Calu3 (cell line): ENCODE measurements at regions not wholly inside any gene's neighbourhood (a gene's known extent, or its start where the extent isn't known, plus 50 kb on each side); places are given as distances from the start of the nearest gene placed in this dataset.

ENCODE experiments used
- BruUV-seq: library from RNA; stranded (reverse); fragments of 400-500 nt; replicated peaks from 2 replicates; lab custom pipeline; 2021; lab: Mats Ljungman, UMichigan
- CTCF ChIA-PET: fragments of 300-600 bp; sonication (Branson Sonifier 250); formaldehyde crosslinking; loops from one replicate; lab custom pipeline; 2022; ENCODE audit warnings: antibody characterized with exemption; lab: Charles Lee
- DNase-seq: peaks from one replicate; pipeline ENCODE4 v3.0.0; 2022
- H3K27ac Mint-ChIP-seq: one replicate; pipeline ENCODE4 v1.8.0; 2022; ENCODE audit warnings: mixed read lengths; ENCODE audit not compliant: unreplicated experiment
- H3K27me3 Mint-ChIP-seq: one replicate; pipeline ENCODE4 v1.8.0; 2022; ENCODE audit warnings: mixed read lengths; ENCODE audit not compliant: unreplicated experiment
- H3K36me3 Mint-ChIP-seq: one replicate; pipeline ENCODE4 v1.8.0; 2022; ENCODE audit warnings: mild to moderate bottlenecking, moderate library complexity, mixed read lengths; ENCODE audit not compliant: insufficient read depth, unreplicated experiment
- H3K4me1 Mint-ChIP-seq: one replicate; pipeline ENCODE4 v1.8.0; 2022; ENCODE audit warnings: mild to moderate bottlenecking, low read depth, mixed read lengths; ENCODE audit not compliant: unreplicated experiment
- H3K4me3 Mint-ChIP-seq: one replicate; pipeline ENCODE4 v1.8.0; 2022; ENCODE audit warnings: mild to moderate bottlenecking, low read depth, moderate library complexity, mixed read lengths; ENCODE audit not compliant: unreplicated experiment
- H3K9me3 Mint-ChIP-seq: one replicate; pipeline ENCODE4 v1.8.0; 2022; ENCODE audit warnings: low read depth, mixed read lengths; ENCODE audit not compliant: unreplicated experiment
- CTCF ChIP-seq: fragments of 200-600 bp; IDR thresholded peaks from one replicate; pipeline ENCODE4 v1.8.0; 2022; ENCODE audit warnings: antibody characterized with exemption; ENCODE audit not compliant: unreplicated experiment
- intact Hi-C: fragments of 100-400 bp; cut with micrococcal nuclease; formaldehyde crosslinking; loops from one replicate; pipeline ENCODE4 v1.10.0; 2022; ENCODE audit not compliant: unreplicated experiment

GRCh38 chr4:3615386-3616286 is 83.4 kb upstream of the LRPAP1 start:
- Mint-ChIP-seq H3K36me3 (no peaks in the 10 kb centered on the region), H3K27me3 (peaks cover 91% of the 10 kb centered on the region), H3K4me1 (peaks cover 10% of the 10 kb centered on the region), H3K4me3 (no peak overlapping the region), H3K9me3 (peaks cover 3% of the 10 kb centered on the region), H3K27ac (no peak overlapping the region)
- CTCF ChIA-PET, result no interaction called here
- BruUV-seq, result no TSS peak
- no peak for DNase-seq
- TF ChIP-seq CTCF, result no peak
- intact Hi-C loops, result no loop called here

- no peak overlapping the region for H3K27ac Mint-ChIP-seq
- peaks cover 3% of the 10 kb centered on the region for H3K9me3 Mint-ChIP-seq
- no peaks in the 10 kb centered on the region for H3K36me3 Mint-ChIP-seq
- peaks cover 10% of the 10 kb centered on the region for H3K4me1 Mint-ChIP-seq
- H3K27me3 Mint-ChIP-seq, result peaks cover 91% of the 10 kb centered on the region
- no peak overlapping the region for H3K4me3 Mint-ChIP-seq
- no peak for TF ChIP-seq CTCF
- no peak for DNase-seq
- CTCF ChIA-PET, result no interaction called here
- intact Hi-C loops, result no loop called here
- no TSS peak for BruUV-seq
Measured at GRCh38 chr4:3614731-3614980, 82.4 kb upstream of the LRPAP1 start.

- no peak overlapping the region for H3K27ac Mint-ChIP-seq
- no peak for DNase-seq
- peaks cover 3% of the 10 kb centered on the region for H3K9me3 Mint-ChIP-seq
- no peak overlapping the region for H3K4me3 Mint-ChIP-seq
- no TSS peak for BruUV-seq
- H3K36me3 Mint-ChIP-seq, result no peaks in the 10 kb centered on the region
- peaks cover 10% of the 10 kb centered on the region for H3K4me1 Mint-ChIP-seq
- TF ChIP-seq CTCF, result no peak
- CTCF ChIA-PET, result no interaction called here
- intact Hi-C loops, result no loop called here
- peaks cover 91% of the 10 kb centered on the region for H3K27me3 Mint-ChIP-seq
Measured at GRCh38 chr4:3613967-3614730, 81.9 kb upstream of the LRPAP1 start.

- no TSS peak for BruUV-seq
- TF ChIP-seq CTCF, result no peak
- DNase-seq, result no peak
- Mint-ChIP-seq H3K36me3 (no peaks in the 10 kb centered on the region), H3K27ac (no peak overlapping the region), H3K27me3 (peaks cover 80% of the 10 kb centered on the region), H3K4me1 (peaks cover 10% of the 10 kb centered on the region), H3K9me3 (peaks cover 3% of the 10 kb centered on the region), H3K4me3 (no peak overlapping the region)
- intact Hi-C loops, result no loop called here
- CTCF ChIA-PET, result no interaction called here
Measured at GRCh38 chr4:3612934-3613333, 80.7 kb upstream of the LRPAP1 start.
